NB4 (cell line): ENCODE measurements at regions not wholly inside any gene's neighbourhood (a gene's known extent, or its start where the extent isn't known, plus 50 kb on each side); places are given as distances from the start of the nearest gene placed in this dataset.

Source experiments
- DNase-seq: peaks from one replicate; pipeline ENCODE4 v3.0.0; 2010; ENCODE audit warnings: low read depth
- H3K4me3 ChIP-seq: one replicate; pipeline ENCODE4 v1.5.1; 2011; ENCODE audit warnings: mild to moderate bottlenecking, low read depth, low read length, moderate library complexity
- CTCF ChIP-seq: IDR thresholded peaks from one replicate; pipeline ENCODE4 v1.5.1; 2012; ENCODE audit warnings: low read depth, low read length
- MYC ChIP-seq: IDR thresholded peaks from 2 replicates; pipeline ENCODE4 v1.6.1; 2011; ENCODE audit warnings: low read depth, low read length
- POLR2A ChIP-seq: IDR thresholded peaks from 2 replicates; pipeline ENCODE4 v1.6.1; 2011; ENCODE audit warnings: mild to moderate bottlenecking; ENCODE audit not compliant: insufficient read length; ENCODE audit errors: extremely low read depth
- TF ChIP-seq, protein P1 (sequence below): IDR thresholded peaks from 2 replicates; pipeline ENCODE4 v1.6.1; 2011; ENCODE audit warnings: low read depth, low read length

DNA sequence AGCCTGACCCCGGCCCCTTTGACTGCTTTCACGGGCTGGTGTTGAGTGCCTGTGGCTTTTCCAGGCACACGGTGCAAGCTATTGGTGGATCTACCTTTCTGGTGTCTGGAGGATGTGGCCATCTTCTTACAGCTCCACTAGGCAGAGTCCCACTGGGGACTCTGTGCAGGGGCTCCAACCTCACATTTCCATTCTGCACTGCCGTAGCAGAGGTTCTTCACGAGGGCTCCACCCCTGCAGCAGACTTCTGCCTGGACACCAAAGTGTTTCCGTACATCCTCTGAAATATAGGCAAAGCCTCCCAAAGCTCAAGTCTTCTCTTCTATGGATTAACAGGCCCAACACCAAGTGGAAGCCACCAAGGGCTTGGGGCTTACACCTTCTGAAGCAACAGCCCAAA lies 691.5 kb upstream of the POU3F2 start:
- no peak overlapping the region for H3K4me3 ChIP-seq
- DNase-seq: no peak
- no peak for TF ChIP-seq CTCF
- no peak for TF ChIP-seq MYC
- TF ChIP-seq, protein P1, sequence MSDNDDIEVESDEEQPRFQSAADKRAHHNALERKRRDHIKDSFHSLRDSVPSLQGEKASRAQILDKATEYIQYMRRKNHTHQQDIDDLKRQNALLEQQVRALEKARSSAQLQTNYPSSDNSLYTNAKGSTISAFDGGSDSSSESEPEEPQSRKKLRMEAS: no peak
- TF ChIP-seq POLR2A: no peak

DNA sequence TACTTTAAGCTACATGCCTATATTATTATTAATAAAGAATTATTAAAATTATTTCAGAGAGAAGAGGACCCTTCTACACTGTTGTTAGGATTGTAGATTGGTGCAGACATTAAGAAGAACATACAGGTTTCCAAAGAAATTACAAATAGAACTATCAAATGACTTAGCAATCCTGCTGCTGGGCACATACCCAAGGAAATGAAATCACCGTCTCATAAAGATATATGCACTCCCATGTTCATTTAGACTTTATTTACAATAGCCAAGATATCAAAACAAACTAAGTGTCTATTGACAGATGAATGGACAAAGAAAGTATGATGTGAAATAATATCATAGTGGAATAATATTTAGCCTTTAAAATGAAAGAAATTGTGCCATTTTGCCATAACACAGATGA lies 687.7 kb upstream of the POU3F2 start:
- H3K4me3 ChIP-seq: no peak overlapping the region
- no peak for TF ChIP-seq MYC
- TF ChIP-seq, protein P1: no peak
- no peak for TF ChIP-seq POLR2A
- TF ChIP-seq CTCF: no peak
- no peak for DNase-seq

GRCh38 chr6:98156580-98156979 lies 677.8 kb upstream of the POU3F2 start:
- H3K4me3 ChIP-seq: no peak overlapping the region
- TF ChIP-seq, protein P1: no peak
- no peak for TF ChIP-seq CTCF
- no peak for TF ChIP-seq MYC
- TF ChIP-seq POLR2A: no peak
- no peak for DNase-seq

DNA sequence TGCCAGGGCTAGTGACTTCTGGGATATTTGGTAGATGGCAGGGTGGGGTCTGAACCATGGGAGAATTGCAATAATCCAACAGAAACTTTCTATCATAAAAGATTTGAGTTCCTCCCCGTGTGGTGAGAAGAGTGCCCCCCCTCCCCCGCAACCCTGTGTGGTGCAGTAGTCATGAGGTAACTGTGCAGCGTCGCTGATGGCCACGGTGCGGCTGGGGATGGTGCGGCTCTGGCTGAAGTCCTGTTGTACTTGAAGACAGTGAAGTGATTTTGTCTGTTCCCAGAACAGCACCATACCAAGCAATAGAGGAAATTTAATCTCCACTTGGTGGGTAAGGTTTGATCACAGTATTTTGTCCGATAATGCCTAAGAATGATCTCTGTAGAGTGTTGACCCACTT lies 654.8 kb upstream of the POU3F2 start:
- no peak for DNase-seq
- TF ChIP-seq, protein P1: no peak
- TF ChIP-seq POLR2A (no peak), MYC (no peak), CTCF (no peak)
- H3K4me3 ChIP-seq: no peak overlapping the region

- TF ChIP-seq, protein P1: no peak
- TF ChIP-seq CTCF (no peak), MYC (no peak), POLR2A (no peak)
- no peak for DNase-seq
- H3K4me3 ChIP-seq: no peak overlapping the region
Observed at GRCh38 chr6:98200084-98200483, 634.3 kb upstream of the POU3F2 start.
